Adrenal gland (tissue), 9 donors: ENCODE measurements at regions not wholly inside any gene's neighbourhood (a gene's known extent, or its start where the extent isn't known, plus 50 kb on each side); places are given as distances from the start of the nearest gene placed in this dataset.

Source experiments
- DNase-seq, 7 donors: peaks; one replicate each; pipeline ENCODE4 v3.0.0-alpha.2; 2019 to 2020
- H3K27ac ChIP-seq, 5 donors: fragments of 200-600 bp; sonication (generic) in 4 of 5; 1 replicate in 3 of 5; 2 replicates in 2 of 5; pipeline versions ENCODE4 v1.5.1 to v1.8.0; 2016 to 2020; ENCODE audit warnings: mild to moderate bottlenecking in 1 of 5
- H3K27me3 ChIP-seq: fragments of 200-600 bp; 2 replicates; pipeline ENCODE4 v1.8.0; 2021
- H3K36me3 ChIP-seq, 2 donors: fragments of 200-600 bp; replicated peaks in 1 of 2; 1 replicate in 1 of 2; 2 replicates in 1 of 2; pipeline versions ENCODE4 v1.5.1 to v1.8.0; 2018 to 2022
- H3K4me1 ChIP-seq, 2 donors: fragments of 200-600 bp; replicated peaks in 1 of 2; 1 replicate in 1 of 2; 2 replicates in 1 of 2; pipeline versions ENCODE4 v1.5.1 to v1.8.0; 2018 to 2021
- H3K4me3 ChIP-seq, 4 donors: fragments of 200-600 bp; sonication (generic) in 3 of 4; one replicate each; pipeline ENCODE4 v1.5.1; 2016 to 2018
- H3K9me3 ChIP-seq, 3 donors: fragments of 200-600 bp; sonication (generic) in 1 of 3; replicated peaks in 1 of 3; 1 replicate in 2 of 3; 2 replicates in 1 of 3; pipeline versions ENCODE4 v1.5.1 to v1.8.0; 2016 to 2021
- POLR2A ChIP-seq, 2 donors: fragments of 450-650 bp; IDR thresholded peaks; one replicate each; pipeline ENCODE4 v1.6.1; 2017; ENCODE audit warnings: antibody characterized with exemption in 2 of 2, mild to moderate bottlenecking in 2 of 2, moderate library complexity in 1 of 2
- WGBS, 4 donors: extraction: QIAGEN DNeasy Blood & Tissue Kit in 2 of 4; methylation state at CpG; one replicate each; pipeline versions ENCODE4 v1.1.5 to v1.1.7; 2013 to 2017; 5-methylcytosine and 5-hydroxymethylcytosine counted together
- intact Hi-C, 2 donors: fragments of 100-400 bp; cut with DNase I; formaldehyde crosslinking; loops; one replicate each; pipeline versions ENCODE4 v1.14.1 to v1.15.0; 2022 to 2023
- TF ChIP-seq, protein P1 (sequence below), 6 experiments: fragments of 450-650 bp in 4 of 6; fragments of 200-600 bp in 2 of 6; sonication (generic) in 1 of 6; IDR thresholded peaks; 1 replicate in 5 of 6; 2 replicates in 1 of 6; pipeline versions ENCODE4 v1.5.1 to v1.8.0; 2016 to 2021; ENCODE audit warnings: antibody characterized with exemption in 6 of 6, mild to moderate bottlenecking in 2 of 6, moderate library complexity in 1 of 6
- donor health status: healthy with polysubstance abuse.
- donor health status: Bipolar disorder and iron deficiency.
- donor health status: DM: yes; HTN: yes; CAD: no.
- donor health status: DM: no; HTN: no; CAD: no.
- donor health status: DM: no; HTN: no; CAD: no.

DNA sequence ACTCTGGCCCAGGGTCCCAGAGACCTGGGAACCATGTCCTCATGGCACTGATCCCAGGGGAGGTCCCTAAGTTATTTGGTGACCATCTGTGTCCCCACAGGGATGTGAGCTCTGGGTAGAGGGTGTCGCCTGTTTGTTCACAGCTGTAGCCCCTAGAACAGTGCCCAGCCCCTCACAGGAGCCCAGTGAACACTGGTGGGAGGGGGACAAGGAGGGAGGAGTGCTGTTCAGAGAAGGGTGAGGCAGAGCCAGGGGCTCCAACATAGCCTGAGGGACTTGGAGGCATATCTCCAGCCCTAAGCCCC, 450.4 kb downstream of the MATN1 start:
- intact Hi-C loops = no loop called here
- peak in 1 of 7 donors; percentile 18 for DNase-seq
- Histone ChIP-seq H3K4me1 (no peaks in the 10 kb centered on the region), H3K9me3 (no peaks in the 10 kb centered on the region), H3K27ac (no peak overlapping the region), H3K36me3 (no peaks in the 10 kb centered on the region), H3K27me3 (no peaks in the 10 kb centered on the region), H3K4me3 (no peak overlapping the region)
- TF ChIP-seq POLR2A (IDR thresholded peaks at IDR 0.05) = no peak
- TF ChIP-seq, protein P1, sequence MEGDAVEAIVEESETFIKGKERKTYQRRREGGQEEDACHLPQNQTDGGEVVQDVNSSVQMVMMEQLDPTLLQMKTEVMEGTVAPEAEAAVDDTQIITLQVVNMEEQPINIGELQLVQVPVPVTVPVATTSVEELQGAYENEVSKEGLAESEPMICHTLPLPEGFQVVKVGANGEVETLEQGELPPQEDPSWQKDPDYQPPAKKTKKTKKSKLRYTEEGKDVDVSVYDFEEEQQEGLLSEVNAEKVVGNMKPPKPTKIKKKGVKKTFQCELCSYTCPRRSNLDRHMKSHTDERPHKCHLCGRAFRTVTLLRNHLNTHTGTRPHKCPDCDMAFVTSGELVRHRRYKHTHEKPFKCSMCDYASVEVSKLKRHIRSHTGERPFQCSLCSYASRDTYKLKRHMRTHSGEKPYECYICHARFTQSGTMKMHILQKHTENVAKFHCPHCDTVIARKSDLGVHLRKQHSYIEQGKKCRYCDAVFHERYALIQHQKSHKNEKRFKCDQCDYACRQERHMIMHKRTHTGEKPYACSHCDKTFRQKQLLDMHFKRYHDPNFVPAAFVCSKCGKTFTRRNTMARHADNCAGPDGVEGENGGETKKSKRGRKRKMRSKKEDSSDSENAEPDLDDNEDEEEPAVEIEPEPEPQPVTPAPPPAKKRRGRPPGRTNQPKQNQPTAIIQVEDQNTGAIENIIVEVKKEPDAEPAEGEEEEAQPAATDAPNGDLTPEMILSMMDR (IDR thresholded peaks at IDR 0.05) = no peak
- 74 to 100% (median 85%) methylated on average over 1 of the region's 1 CpG; no CpG with 5 or more reads in 1 of the 4 donors for WGBS, 4 donors

DNA sequence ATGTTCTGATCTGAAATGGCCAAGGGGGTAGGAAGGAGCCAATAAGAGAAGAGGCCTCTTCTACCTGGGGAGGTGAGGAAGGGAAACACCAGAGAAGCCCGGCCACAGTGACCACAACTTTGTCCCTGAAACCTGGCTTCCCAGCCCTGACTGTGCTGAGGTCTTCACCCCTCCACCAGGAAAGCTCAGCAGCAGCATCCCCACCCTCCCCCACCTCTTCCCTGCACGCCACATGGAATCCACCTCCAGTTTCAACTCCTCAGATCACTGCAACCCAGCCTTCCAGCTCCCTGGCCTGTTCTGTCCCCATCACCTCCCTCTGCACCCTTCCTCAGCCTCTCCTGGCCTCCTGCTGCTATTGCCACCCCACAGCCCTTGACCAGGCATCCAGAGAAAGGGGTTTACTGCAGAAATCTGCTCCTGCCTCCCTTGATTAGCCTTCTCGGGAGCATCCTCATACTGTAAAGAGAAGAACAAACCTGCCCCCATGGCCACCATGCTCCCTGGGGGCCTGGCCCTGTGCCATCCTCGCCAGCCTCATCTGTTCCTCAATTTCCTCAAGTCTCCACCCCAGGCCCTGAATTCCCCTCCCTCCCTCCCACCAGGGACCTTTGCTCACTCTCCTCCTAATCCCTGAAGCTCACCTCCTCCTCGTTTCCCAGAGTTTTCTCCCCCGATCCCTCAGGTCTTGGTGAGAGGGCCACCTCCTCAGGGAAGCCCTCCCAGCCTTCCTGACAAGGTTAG, 450.9 kb downstream of the MATN1 start:
- H3K27ac ChIP-seq = no peak overlapping the region
- WGBS, 4 donors = 47 to 64% (median 59%) methylated on average over 6 of the region's 6 CpGs
- H3K4me1 ChIP-seq = no peaks in the 10 kb centered on the region
- H3K9me3 ChIP-seq = no peaks in the 10 kb centered on the region
- intact Hi-C loops = no loop called here
- TF ChIP-seq POLR2A (IDR thresholded peaks at IDR 0.05) = no peak
- TF ChIP-seq, protein P1 (IDR thresholded peaks at IDR 0.05) = no peak
- no peaks in the 10 kb centered on the region for H3K27me3 ChIP-seq
- no peak overlapping the region for H3K4me3 ChIP-seq
- DNase-seq = peak in 1 of 7 donors; percentile 34
- no peaks in the 10 kb centered on the region for H3K36me3 ChIP-seq

GRCh38 chr1:30271401-30272276, 451.7 kb downstream of the MATN1 start:
- peak in 1 of 7 donors; percentile 10 for DNase-seq
- H3K27ac ChIP-seq = no peak overlapping the region
- no peaks in the 10 kb centered on the region for H3K9me3 ChIP-seq

GRCh38 chr1:30270461-30270860, 452.9 kb downstream of the MATN1 start:
- Histone ChIP-seq H3K9me3 (no peaks in the 10 kb centered on the region), H3K27ac (no peak overlapping the region), H3K27me3 (no peaks in the 10 kb centered on the region), H3K36me3 (no peaks in the 10 kb centered on the region), H3K4me3 (no peak overlapping the region), H3K4me1 (no peaks in the 10 kb centered on the region)
- no peak for TF ChIP-seq POLR2A (IDR thresholded peaks at IDR 0.05)
- TF ChIP-seq, protein P1 (IDR thresholded peaks at IDR 0.05) = no peak
- peak in 1 of 7 donors; percentile 2 for DNase-seq
- intact Hi-C loops = no loop called here
- WGBS, 4 donors = 87 to 93% (median 90%) methylated on average over 1 of the region's 1 CpG

More at GRCh38 chr1:30271401-30272276, 451.7 kb downstream of the MATN1 start:
- H3K36me3 ChIP-seq = no peaks in the 10 kb centered on the region
- no peaks in the 10 kb centered on the region for H3K4me1 ChIP-seq
- 60 to 65% (median 63%) methylated on average over 10 of the region's 10 CpGs for WGBS, 4 donors
- TF ChIP-seq, protein P1 (IDR thresholded peaks at IDR 0.05) = no peak
- TF ChIP-seq POLR2A (IDR thresholded peaks at IDR 0.05) = no peak
- H3K4me3 ChIP-seq = no peak overlapping the region
- no peaks in the 10 kb centered on the region for H3K27me3 ChIP-seq
- intact Hi-C loops = no loop called here
